Inflammatory macrophage treated with lipopolysaccharide for 1 hour (primary cell): ENCODE measurements at regions not wholly inside any gene's neighbourhood (a gene's known extent, or its start where the extent isn't known, plus 50 kb on each side); places are given as distances from the start of the nearest gene placed in this dataset.

Experiments
- DNase-seq, 2 donors: peaks; one replicate each; pipeline ENCODE4 v3.0.0-alpha.2; 2020 to 2022

DNA sequence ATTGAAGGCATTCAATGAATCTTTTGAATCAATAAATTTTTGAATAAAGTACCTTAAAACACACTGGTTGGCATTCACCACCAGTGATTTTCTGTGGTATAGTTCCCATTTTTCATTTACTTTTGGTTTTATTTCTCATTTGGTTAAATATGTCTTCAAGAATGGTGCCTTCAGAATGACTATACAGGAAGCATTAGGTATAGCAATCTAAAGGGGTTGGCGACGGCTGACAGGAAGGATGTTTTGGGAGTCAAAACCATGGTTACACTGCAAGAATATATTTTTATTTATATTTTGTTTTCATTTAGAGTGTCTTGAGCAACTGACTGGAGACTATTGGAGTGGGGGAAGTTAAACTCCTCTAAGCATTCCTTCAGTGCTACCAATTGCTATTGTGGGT, 235.7 kb downstream of the HTR1A start:
- DNase-seq: no peak

DNA sequence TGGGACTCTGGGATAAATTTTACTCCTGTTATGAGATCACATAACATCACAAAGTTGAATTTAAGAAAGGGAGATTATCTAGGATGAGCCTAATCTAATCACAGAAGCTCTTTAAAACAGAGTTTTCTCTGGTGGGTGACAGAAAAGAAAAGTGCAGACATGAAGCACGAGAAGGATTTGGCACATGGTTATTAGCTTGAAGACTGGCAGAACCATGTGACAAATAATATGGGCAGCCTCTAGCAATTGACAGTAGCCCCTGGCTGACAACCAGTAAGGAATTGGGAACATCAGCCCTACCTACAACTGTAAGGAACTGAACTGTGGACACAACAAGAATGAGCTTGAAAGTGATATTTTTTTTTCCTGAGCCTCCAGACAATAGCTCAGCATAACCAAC, 243.1 kb downstream of the HTR1A start:
- no peak for DNase-seq

GRCh38 chr5:63700241-63700640, 262.0 kb downstream of the HTR1A start:
- DNase-seq: no peak

GRCh38 chr5:63697811-63698210, 264.4 kb downstream of the HTR1A start:
- DNase-seq: no peak

- no peak for DNase-seq
Observed at GRCh38 chr5:63690546-63690945, 271.7 kb downstream of the HTR1A start.

- DNase-seq: no peak
Observed at GRCh38 chr5:63687854-63688516, 274.3 kb downstream of the HTR1A start.

DNA sequence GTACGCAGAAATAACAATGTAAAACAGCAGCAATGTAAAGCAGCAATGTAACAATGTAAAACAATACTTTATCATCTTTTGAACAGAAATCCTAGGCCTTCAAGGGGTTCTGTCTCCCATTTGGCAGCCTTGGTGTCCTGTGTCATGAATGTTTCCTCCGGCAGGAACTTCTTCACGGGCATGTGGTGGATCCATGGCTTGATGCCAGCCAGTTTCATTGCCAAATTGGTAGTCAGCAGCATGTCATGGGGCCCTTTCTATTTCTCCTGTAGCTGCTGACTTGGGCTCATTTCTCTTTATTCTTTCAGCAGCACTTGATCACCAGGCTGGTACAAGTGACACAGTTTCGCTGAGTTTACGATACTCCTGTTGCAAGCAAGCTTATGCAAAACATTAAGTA, 275.3 kb downstream of the HTR1A start:
- no peak for DNase-seq

DNA sequence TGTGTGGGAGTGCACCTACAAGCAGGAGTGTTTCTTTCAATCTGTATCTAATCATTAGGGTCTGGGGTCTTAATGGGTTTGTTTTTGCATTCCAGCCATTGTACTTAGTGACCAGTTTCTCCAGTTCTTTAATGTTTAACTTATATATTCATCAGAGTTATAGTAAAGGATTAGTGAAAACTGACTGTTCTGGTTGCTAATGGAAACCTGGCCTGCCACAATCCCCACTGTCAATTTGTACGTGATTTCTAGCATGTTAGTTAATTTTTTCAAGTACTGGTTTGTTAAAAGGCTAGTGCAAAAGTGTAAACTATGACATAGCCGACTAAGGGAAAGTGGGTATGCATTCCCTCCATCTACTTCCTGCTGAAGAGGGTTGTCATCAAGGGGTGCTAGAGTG, 276.1 kb downstream of the HTR1A start:
- no peak for DNase-seq

GRCh38 chr5:63685454-63685853, 276.8 kb downstream of the HTR1A start:
- DNase-seq: no peak

DNA sequence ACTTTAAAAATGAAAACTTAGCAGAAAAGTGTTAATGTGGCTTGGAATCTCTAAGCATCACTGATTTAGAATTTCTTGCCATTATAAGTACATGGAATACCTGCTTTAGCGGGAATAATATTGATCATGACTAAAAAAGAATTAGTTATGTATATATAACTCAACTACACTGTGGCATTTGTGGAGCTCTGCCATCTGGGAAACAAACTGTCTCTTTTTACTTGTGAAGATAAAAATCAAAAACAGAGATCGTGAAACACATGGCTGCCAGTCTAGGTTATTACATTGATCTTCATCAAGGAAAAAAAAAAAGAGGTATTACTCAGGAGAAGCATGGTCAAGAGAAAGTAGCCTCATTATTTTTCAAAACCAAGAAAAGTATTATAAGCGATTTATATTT, 287.4 kb downstream of the HTR1A start:
- DNase-seq: no peak

- no peak for DNase-seq
Observed at GRCh38 chr5:63655043-63655442, 307.2 kb downstream of the HTR1A start.

DNA sequence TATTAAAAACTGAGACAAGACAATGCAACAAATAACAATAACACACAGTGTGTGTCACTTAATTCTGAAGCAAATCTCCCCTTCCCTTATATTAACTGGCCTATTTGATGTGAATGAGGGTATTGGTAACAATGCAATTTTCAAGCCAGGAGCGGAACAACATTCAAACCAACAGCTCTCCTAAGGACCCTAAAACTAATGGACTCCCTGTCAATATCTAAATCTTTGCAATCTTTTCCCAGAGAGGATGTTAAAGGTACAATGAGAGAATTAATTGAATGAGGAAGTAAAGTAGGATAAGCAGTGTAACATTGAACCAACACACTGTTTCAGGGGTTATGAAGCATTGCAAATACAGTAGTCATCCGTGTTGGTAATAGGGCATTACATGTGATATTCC, 311.7 kb downstream of the HTR1A start:
- no peak for DNase-seq

DNA sequence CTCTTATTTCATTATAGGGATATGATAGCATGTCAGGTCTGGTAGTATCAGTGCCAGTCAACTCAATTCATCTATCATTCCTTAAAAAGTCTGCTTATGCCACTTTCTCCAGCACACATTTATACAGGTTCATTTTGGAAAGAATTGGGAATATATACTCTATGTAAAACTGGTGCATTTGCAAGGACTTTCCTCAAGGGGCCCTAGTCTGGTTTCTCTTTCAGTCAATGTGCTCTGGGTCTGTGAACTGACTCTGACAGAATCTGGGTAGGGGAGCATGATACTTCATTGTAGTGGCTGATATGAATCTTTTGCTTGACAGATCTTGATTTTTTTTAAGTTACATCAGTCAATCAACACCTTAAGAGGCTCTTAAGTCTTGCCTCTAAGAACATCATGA, 313.9 kb downstream of the HTR1A start:
- DNase-seq: no peak

GRCh38 chr5:63629951-63630630, 332.2 kb downstream of the HTR1A start:
- no peak for DNase-seq

DNA sequence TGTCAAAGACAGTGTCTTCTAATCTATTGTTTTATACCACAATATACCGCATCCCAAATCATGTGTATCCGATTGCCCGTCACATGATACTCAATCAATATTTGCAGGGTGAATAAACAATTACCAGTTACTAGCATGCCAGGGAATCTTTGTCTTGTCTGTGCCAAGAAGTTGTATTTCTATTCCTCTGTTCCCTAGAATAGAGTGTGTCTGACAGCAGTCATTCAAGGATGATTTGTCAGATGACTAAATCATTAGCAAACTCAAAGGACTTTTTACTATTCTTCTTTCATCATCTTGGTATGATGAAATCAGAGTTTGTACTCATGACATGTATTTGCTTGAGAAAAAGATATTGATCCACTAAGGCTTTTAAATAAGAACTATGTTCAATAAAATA, 348.8 kb downstream of the HTR1A start:
- DNase-seq: no peak

DNA sequence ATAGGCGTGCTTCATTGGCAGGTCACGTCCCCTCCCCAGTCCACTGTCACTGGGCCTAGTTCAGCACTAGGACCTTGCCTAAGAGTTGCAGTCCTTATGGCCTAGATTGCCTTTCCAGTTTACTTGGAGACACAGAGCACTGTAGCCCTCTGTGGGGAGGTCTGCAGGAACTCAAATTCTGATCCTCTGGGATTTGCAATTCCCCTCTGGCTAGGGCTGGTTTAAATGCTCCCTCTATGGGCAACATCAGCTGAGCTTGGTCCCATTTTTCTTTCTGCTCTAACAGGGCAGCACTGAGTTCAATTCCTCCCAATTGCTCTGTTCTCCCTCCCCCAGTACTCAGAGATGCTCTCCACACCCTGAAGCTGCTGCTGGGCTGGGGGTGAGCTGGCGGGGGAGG, 358.2 kb downstream of the HTR1A start:
- no peak for DNase-seq

DNA sequence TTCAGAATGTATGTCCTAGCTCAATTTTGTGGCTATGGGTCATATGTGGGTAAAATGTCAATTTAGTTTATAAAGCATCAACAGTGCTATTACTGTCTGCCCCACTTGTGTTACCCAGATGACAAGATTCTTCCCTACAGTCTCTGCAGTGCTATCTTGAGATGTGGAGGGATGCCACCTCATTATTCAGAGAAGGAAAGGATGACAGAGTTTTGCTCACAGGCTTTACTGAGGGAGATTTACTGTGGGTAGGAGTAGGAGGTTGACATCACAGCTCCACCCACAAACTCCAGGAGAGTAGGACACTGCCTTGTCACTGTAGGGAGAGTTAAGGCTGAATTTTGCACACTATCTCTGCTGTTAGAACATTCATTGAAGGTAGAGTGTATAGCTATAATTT, 359.3 kb downstream of the HTR1A start:
- no peak for DNase-seq

DNA sequence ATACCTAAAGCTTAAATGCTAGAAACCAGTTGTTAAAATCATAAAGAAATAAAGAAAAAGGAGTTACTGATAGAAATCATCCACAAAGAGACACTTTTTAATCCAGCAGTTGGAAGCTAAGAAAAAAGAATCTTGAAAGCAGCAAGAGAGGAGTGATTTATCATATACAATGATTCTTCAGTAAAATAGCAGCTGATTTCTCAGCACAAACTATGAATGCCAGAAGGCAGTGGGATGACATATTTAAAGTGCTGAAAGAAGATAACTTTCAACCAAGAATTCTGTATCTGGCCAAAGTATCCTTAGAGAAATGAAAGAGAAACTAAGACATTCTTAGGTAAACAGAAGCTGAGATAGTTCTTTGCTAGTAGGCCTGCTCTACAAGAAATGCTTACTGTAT, 366.0 kb downstream of the HTR1A start:
- DNase-seq: no peak

- no peak for DNase-seq
Observed at GRCh38 chr5:63573380-63573779, 388.9 kb downstream of the HTR1A start.

DNA sequence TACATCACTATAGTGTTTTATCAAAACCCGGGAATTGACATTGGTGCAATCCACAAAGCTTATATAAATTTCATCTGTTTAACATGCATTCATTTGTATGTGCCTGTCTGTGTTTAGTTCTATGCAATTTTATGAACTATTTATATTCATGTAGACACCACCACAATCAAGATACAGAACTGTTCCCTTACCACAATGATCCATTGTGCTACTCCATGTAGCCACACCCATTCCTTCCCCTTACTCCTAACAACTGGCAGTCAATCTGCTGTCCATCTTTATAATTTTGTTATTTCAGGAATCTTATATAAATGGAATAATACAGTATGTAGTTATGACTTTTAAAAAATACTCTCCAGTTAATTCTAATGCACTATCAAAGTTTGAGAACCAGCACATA, 389.5 kb downstream of the HTR1A start:
- DNase-seq: no peak

- no peak for DNase-seq
Observed at GRCh38 chr5:63570752-63571151, 391.5 kb downstream of the HTR1A start.

DNA sequence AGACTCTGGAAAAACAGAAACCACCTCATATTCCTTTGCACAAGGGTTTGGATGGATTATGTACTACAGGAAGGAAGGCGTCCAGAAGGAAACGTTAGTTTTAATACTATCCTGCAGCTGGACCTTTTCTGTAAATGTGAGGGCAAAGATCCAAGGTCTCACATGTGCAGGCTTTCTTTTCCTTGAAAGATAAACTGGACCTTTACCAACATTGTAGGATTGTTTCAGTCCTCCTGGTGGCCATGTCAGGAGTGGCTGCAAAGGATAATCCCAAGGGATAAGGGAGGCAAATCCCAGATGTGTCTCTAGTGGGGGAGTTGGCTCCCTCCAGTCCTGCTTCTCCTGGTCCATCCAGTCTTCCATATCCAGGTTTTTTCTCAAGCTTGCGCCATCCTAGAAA, 397.5 kb downstream of the HTR1A start:
- no peak for DNase-seq

DNA sequence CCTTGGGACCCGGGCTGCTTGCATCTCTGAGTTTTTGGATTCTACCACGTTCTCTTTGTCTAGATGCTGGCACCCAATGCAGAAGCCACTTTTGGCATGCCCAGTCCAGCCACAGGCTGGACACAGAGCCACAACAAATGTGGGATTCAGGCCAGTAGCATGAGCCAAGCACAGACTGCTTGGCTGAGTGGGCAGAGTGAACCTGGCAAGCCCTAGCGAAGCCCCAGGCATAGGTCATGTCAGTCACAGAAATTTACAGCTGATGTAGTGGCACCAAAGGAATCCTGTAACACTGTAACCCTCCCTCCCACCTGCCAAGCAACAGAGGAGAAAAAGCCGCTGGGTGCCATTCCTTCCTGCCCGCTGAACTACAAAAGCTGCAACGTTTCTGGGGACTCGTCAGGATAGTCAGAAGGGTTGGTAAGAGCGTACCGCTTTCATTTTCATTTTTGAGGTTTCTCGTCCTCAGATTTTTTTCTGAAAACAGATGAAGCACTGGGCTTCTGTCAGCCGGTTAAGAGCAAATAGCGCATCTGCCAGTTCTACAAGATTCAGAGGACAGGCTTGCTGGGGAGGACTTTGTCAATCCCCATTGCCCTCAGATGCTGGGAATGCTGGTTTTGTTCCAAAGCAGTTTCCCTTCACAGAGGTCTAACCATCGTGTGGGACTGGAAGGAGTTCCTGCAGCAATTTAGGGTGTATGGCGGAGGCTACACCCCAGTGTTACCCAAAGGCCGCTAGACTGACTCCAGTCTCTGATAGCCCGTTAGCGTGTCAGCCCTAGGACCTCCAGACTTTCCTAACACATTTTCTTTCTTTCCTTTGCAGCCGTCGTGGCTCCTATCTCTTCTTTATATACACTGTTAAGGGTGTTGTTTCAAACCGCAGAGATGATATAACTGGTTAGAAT, 399.0 kb downstream of the HTR1A start:
- DNase-seq: no peak

- DNase-seq: no peak
Observed at GRCh38 chr5:63555874-63556273, 406.4 kb downstream of the HTR1A start.
